ENCODE measurements at regions not wholly inside any gene's neighbourhood (a gene's known extent, or its start where the extent isn't known, plus 50 kb on each side); places are given as distances from the start of the nearest gene placed in this dataset.

GRCh38 chr15:70293138-70293537 lies 195.4 kb upstream of the TLE3 start:
- Histone ChIP-seq H3K56ac (ENCODE audit: extremely low read depth, insufficient read depth, low read length) (no peak overlapping the region), H3K4ac (ENCODE audit: low read depth, low read length) (no peak overlapping the region), H3K27ac (ENCODE audit: insufficient read depth, low read length) (no peak overlapping the region), H4K8ac (ENCODE audit: low read depth in 2 of 2, low read length in 2 of 2) (no peak overlapping the region), H3K36me3 (ENCODE audit: control insufficient read depth, insufficient read depth, low read length) (no peaks in the 10 kb centered on the region), H3K4me1 (ENCODE audit: control insufficient read depth, insufficient read depth, low read length) (no peaks in the 10 kb centered on the region), H2AK5ac (ENCODE audit: low read depth, low read length) (no peak overlapping the region), H3K9me1 (ENCODE audit: insufficient read depth, low read length) (0 out of 2 replicates have a peak, but pooled peaks cover 4% of the 10 kb centered on the region), H2AK9ac (replicated peaks; ENCODE audit: low read depth, low read length, poor library complexity) (no peak overlapping the region), H4K91ac (ENCODE audit: insufficient read depth, low read depth, low read length) (no peak overlapping the region), H3K4me2 (ENCODE audit: low read depth, low read length) (no peak overlapping the region), H2BK5ac (ENCODE audit: low read depth, low read length, poor library complexity, severe bottlenecking) (no peak overlapping the region), H2AFZ (replicated peaks; ENCODE audit: low read length, poor library complexity) (no peak overlapping the region), H3K14ac (replicated peaks; ENCODE audit: low read depth, low read length) (no peak overlapping the region), H3K23ac (ENCODE audit: low read depth, low read length) (no peak overlapping the region), H4K20me1 (ENCODE audit: insufficient read depth, low read length) (no peaks in the 10 kb centered on the region), H3K9ac (ENCODE audit: low read depth, low read length) (no peak overlapping the region), H2BK15ac (ENCODE audit: low read depth, low read length) (no peak overlapping the region), H3K27me3 (ENCODE audit: control insufficient read depth, insufficient read depth, low read length) (peaks cover 35% of the 10 kb centered on the region), H3K18ac (ENCODE audit: low read depth, low read length) (no peak overlapping the region), H2BK20ac (ENCODE audit: low read depth, low read length) (no peak overlapping the region), H3K4me3 (ENCODE audit: insufficient read depth, low read depth, low read length) (no peak overlapping the region), H3K79me1 (ENCODE audit: low read depth in 1 of 2, low read length in 2 of 2) (no peaks in the 10 kb centered on the region), H2BK120ac (ENCODE audit: low read depth, low read length) (no peak overlapping the region), H4K5ac (ENCODE audit: low read depth, low read length) (no peak overlapping the region), H3K9me3 (ENCODE audit: control insufficient read depth, insufficient read depth, low read length) (no peaks in the 10 kb centered on the region)
- POLR2A ChIA-PET (ENCODE audit: unreplicated experiment): no interaction called here
- CTCF ChIA-PET: interaction anchor here (0.6 to 0.7 kb wide), 3 partner anchors 13 to 1473 kb away, joined by 3 to 6 read pairs (median 3); partner anchors contain the start of gene ANP32A
- in situ Hi-C loops (cut with MboI; ENCODE audit: low sequenced_read_pairs): no loop called here
- ATAC-seq (ENCODE audit: low read depth) (no peak), DNase-seq (no peak)
- no CpG with 5 or more reads among the region's 1 CpG for WGBS, 2 experiments (ENCODE audit: extremely low coverage in 2 of 2, insufficient read length in 1 of 2)
- no TSS peak for BruUV-seq (replicated peaks)
- dilution Hi-C loops (cut with HindIII; ENCODE audit: low sequenced_read_pairs, unreplicated experiment): no loop called here
- TF ChIP-seq POLR2A (IDR thresholded peaks at IDR 0.05; ENCODE audit: low read depth, low read length) (no peak), NFE2L2 (IDR thresholded peaks at IDR 0.05; ENCODE audit: low read depth, low read length) (no peak), CEBPB (IDR thresholded peaks at IDR 0.05; ENCODE audit: low read depth, low read length) (no peak), MXI1 (IDR thresholded peaks at IDR 0.05; ENCODE audit: borderline replicate concordance, low read depth, low read length) (no peak), FOS (IDR thresholded peaks at IDR 0.05; ENCODE audit: low read depth, low read length) (no peak), CHD1 (IDR thresholded peaks at IDR 0.05; ENCODE audit: low read depth, low read length) (no peak), RCOR1 (IDR thresholded peaks at IDR 0.05; ENCODE audit: insufficient replicate concordance, low read length) (no peak), RFX5 (IDR thresholded peaks at IDR 0.05; ENCODE audit: low read depth, low read length) (no peak), MAFK (IDR thresholded peaks at IDR 0.05; ENCODE audit: low read depth, low read length) (no peak), ELK1 (IDR thresholded peaks at IDR 0.05; ENCODE audit: borderline replicate concordance, low read depth, low read length) (no peak), USF2 (IDR thresholded peaks at IDR 0.05; ENCODE audit: low read depth, low read length) (no peak), MAZ (IDR thresholded peaks at IDR 0.05; ENCODE audit: borderline replicate concordance, low read depth, low read length) (no peak), BHLHE40 (IDR thresholded peaks at IDR 0.05; ENCODE audit: low read depth, low read length) (no peak), RAD21 (IDR thresholded peaks at IDR 0.05; ENCODE audit: low read length) (no peak)
- intact Hi-C loops (cut with micrococcal nuclease): no loop called here
